ENCODE measurements at regions not wholly inside any gene's neighbourhood (a gene's known extent, or its start where the extent isn't known, plus 50 kb on each side); places are given as distances from the start of the nearest gene placed in this dataset.
"Not testable (repeated sequence)": the region's sequence is repeated elsewhere in the genome, so short reads cannot be mapped to it uniquely, and the experiment has no call there.

GRCh38 chr2:195270466-195271039, 386.5 kb upstream of the SLC39A10 start:
- DNase-seq: no peak

GRCh38 chr2:195269220-195269619, 387.8 kb upstream of the SLC39A10 start:
- DNase-seq: no peak

- DNase-seq: no peak
These were observed 399.0 kb upstream of the SLC39A10 start for GRCh38 chr2:195257979-195258378.

- DNase-seq: no peak
These were observed 405.0 kb upstream of the SLC39A10 start for GRCh38 chr2:195252018-195252417.

GRCh38 chr2:195251214-195251613, 405.8 kb upstream of the SLC39A10 start:
- no peak for DNase-seq

GRCh38 chr2:195238826-195239225, 418.2 kb upstream of the SLC39A10 start:
- no peak for DNase-seq

- DNase-seq: no peak
These were observed 418.6 kb upstream of the SLC39A10 start for GRCh38 chr2:195238379-195238778.

GRCh38 chr2:195228547-195228946, 428.5 kb upstream of the SLC39A10 start:
- not testable (repeated sequence) for DNase-seq

GRCh38 chr2:195214072-195214471, 443.0 kb upstream of the SLC39A10 start:
- DNase-seq: no peak

GRCh38 chr2:195212586-195212985, 444.4 kb upstream of the SLC39A10 start:
- DNase-seq: no peak

GRCh38 chr2:195202163-195202845, 454.7 kb upstream of the SLC39A10 start:
- DNase-seq: no peak

GRCh38 chr2:195199864-195200263, 457.2 kb upstream of the SLC39A10 start:
- no peak for DNase-seq

GRCh38 chr2:195181059-195181705, 475.8 kb upstream of the SLC39A10 start:
- no peak for DNase-seq

- no peak for DNase-seq
These were observed 488.7 kb upstream of the SLC39A10 start for GRCh38 chr2:195168369-195168768.

GRCh38 chr2:195164930-195165329, 492.1 kb upstream of the SLC39A10 start:
- no peak for DNase-seq

- DNase-seq: no peak
These were observed 494.1 kb upstream of the SLC39A10 start for GRCh38 chr2:195162918-195163317.

GRCh38 chr2:195162194-195162593, 494.8 kb upstream of the SLC39A10 start:
- DNase-seq: no peak

- DNase-seq: no peak
These were observed 496.1 kb upstream of the SLC39A10 start for GRCh38 chr2:195160963-195161362.

GRCh38 chr2:195151711-195152110, 505.3 kb upstream of the SLC39A10 start:
- no peak for DNase-seq

- no peak for DNase-seq
These were observed 506.2 kb upstream of the SLC39A10 start for GRCh38 chr2:195150819-195151218.

- DNase-seq: no peak
These were observed 509.0 kb upstream of the SLC39A10 start for GRCh38 chr2:195148004-195148403.

GRCh38 chr2:195146761-195147541, 510.1 kb upstream of the SLC39A10 start:
- no peak for DNase-seq

GRCh38 chr2:195138435-195138834, 518.6 kb upstream of the SLC39A10 start:
- no peak for DNase-seq

Measured in central memory CD4-positive, alpha-beta T cell (primary cell).